Glutamatergic neuron (in vitro differentiated cells): ENCODE measurements at regions not wholly inside any gene's neighbourhood (a gene's known extent, or its start where the extent isn't known, plus 50 kb on each side); places are given as distances from the start of the nearest gene placed in this dataset.
"Not testable (repeated sequence)": the region's sequence is repeated elsewhere in the genome, so short reads cannot be mapped to it uniquely, and the experiment has no call there.

Source experiments
- DNase-seq: peaks from one replicate; pipeline ENCODE4 v3.0.0; 2022
- H3K27ac Mint-ChIP-seq: one replicate; pipeline ENCODE4 v1.8.0; 2020; ENCODE audit warnings: mild to moderate bottlenecking, mixed read lengths, inconsistent platforms; ENCODE audit not compliant: unreplicated experiment
- H3K27me3 Mint-ChIP-seq: one replicate; pipeline ENCODE4 v1.8.0; 2020; ENCODE audit warnings: mild to moderate bottlenecking, moderate library complexity, mixed read lengths, inconsistent platforms; ENCODE audit not compliant: unreplicated experiment
- H3K36me3 Mint-ChIP-seq: one replicate; pipeline ENCODE4 v1.8.0; 2020; ENCODE audit warnings: mild to moderate bottlenecking, mixed read lengths, inconsistent platforms; ENCODE audit not compliant: unreplicated experiment
- H3K4me1 Mint-ChIP-seq: one replicate; pipeline ENCODE4 v1.8.0; 2020; ENCODE audit warnings: mild to moderate bottlenecking, low read depth, mixed read lengths, inconsistent platforms; ENCODE audit not compliant: unreplicated experiment
- H3K4me3 Mint-ChIP-seq: one replicate; pipeline ENCODE4 v1.8.0; 2020; ENCODE audit warnings: mild to moderate bottlenecking, mixed read lengths, inconsistent platforms; ENCODE audit not compliant: unreplicated experiment
- H3K9me3 Mint-ChIP-seq: one replicate; pipeline ENCODE4 v1.8.0; 2020; ENCODE audit warnings: mild to moderate bottlenecking, moderate library complexity, mixed read lengths, inconsistent platforms; ENCODE audit not compliant: unreplicated experiment
- TF ChIP-seq, protein P1 (sequence below): fragments of 200-600 bp; sonication (generic); IDR thresholded peaks from one replicate; pipeline ENCODE4 v1.5.0; 2021; ENCODE audit not compliant: partially characterized antibody, unreplicated experiment

DNA sequence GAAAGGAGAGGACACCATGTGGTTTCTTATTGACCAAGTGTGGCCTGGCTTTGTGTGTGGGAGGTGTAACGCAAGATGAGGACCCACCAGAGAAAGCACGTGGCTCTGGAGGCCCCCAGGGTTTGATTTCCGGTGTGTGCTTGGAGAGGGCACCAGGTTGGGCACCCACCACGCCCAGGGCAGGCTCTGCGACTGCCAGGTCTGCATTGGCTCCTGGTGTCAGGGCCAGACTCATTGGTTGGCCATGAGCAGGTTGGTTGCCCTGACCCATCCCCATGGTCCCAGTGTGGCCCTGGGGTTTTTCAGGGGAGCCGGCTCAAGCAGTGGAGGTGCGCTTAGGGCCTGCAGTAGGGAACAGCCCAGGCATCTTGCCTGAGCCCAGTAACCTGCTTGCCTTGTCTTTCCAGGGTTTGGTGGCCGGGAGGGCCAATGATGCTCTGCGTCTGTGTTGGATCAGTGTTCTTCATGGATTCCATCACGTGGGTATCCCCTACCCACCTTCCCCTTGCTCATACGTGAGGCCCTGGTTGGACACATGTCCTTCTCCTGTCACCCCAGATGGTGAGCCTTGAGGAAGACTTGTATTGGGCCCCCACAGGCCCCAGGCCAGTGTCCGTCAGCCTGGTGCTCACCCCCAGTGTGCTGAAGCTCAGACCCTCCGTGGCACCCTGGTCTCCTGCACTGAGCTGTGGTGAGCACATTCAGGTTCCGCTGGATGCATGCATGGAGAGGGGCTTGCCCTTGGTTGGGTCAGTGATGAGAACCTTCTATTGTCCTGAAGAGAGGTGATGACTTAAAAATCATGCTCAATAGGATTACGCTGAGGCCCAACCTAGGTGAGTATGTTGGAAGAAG, 193.9 kb downstream of the UBE3A start:
- DNase-seq: peak; percentile 3
- Mint-ChIP-seq H3K4me1 (no peaks in the 10 kb centered on the region), H3K36me3 (peaks cover 4% of the 10 kb centered on the region), H3K27ac (no peak overlapping the region), H3K4me3 (no peak overlapping the region), H3K27me3 (peaks cover 2% of the 10 kb centered on the region), H3K9me3 (peaks cover 2% of the 10 kb centered on the region)
- TF ChIP-seq, protein P1, sequence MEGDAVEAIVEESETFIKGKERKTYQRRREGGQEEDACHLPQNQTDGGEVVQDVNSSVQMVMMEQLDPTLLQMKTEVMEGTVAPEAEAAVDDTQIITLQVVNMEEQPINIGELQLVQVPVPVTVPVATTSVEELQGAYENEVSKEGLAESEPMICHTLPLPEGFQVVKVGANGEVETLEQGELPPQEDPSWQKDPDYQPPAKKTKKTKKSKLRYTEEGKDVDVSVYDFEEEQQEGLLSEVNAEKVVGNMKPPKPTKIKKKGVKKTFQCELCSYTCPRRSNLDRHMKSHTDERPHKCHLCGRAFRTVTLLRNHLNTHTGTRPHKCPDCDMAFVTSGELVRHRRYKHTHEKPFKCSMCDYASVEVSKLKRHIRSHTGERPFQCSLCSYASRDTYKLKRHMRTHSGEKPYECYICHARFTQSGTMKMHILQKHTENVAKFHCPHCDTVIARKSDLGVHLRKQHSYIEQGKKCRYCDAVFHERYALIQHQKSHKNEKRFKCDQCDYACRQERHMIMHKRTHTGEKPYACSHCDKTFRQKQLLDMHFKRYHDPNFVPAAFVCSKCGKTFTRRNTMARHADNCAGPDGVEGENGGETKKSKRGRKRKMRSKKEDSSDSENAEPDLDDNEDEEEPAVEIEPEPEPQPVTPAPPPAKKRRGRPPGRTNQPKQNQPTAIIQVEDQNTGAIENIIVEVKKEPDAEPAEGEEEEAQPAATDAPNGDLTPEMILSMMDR: no peak

DNA sequence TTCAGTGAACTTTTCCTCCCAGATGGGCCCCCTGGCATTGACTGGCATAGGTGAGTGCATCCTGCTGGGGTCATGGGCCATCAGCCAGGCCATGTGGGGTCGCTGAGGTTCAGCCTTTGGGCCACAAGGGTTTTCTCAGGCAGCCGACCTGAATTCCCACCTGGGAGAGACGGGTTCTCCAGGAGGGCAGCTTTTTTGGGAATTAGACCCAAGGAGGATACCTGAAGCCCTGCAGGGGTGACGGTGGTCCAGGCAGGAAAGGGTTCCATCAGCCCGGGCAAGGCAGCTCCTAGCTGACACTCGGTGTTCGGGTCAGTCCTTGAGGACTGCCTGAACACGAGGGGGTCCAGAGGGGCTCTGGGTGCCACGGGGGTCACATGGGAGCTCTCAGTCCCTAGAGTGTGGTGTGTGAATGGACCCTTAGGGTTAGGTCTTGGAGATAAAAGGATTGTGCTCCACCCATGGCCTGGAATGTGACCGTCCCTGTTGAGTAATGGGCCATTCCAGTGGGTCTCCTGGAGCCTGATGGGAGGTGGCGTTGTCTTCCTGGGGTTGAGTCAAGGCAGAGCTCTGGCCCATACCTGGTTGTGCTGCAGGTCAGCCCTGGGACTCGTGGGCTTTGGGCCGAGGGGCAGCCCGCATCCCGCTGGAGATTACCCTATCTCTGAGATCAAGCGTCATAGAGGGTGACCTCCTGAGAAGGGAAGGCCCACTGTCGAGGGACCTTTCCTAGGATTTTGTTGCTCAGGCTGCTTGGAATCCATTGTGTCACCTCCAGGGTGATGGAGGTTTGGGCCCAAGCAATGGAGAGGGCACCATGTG, 192.8 kb downstream of the UBE3A start:
- Mint-ChIP-seq H3K27me3 (peaks cover 2% of the 10 kb centered on the region), H3K4me1 (no peaks in the 10 kb centered on the region), H3K4me3 (no peak overlapping the region), H3K9me3 (peaks cover 2% of the 10 kb centered on the region), H3K36me3 (peaks cover 4% of the 10 kb centered on the region), H3K27ac (no peak overlapping the region)
- TF ChIP-seq, protein P1: no peak
- peak; percentile 4 for DNase-seq

DNA sequence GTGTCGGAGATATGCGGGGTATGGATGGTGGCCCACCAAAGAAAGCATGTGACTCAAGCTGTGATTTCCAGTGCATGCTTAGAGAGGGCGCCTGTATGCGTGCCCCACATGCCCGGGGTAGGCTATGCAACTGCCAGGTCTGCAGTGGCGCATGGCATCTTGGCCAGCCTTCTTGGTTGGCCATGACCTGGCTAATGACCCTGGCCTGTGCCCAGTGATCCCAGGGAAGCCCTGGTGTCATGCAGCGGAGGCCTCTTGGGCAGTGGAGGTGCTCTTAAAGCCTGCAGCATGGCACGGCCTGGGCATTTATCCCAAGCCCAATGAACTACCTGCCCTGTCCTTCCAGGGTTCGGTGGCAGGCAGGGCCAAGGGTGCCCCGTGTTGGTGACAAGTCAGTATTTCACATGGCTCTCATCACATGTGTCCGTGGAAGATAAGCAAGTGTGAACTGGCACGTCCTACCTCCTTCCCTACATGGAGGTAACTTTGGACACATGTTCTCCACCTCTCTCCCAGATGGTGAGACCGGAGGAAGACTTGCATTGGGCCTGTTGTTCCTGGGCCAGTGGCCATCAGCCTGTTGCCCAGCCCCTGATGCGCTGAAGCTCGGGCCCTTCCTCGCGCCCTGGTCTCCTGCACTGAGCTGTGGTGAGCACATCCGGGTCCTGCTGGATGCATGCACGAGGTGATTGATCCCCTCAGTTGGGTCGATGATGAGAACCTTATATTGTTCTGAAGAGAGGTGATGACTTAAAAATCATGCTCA, 192.0 kb downstream of the UBE3A start:
- Mint-ChIP-seq H3K27me3 (peaks cover 2% of the 10 kb centered on the region), H3K9me3 (peaks cover 2% of the 10 kb centered on the region), H3K4me1 (no peaks in the 10 kb centered on the region), H3K27ac (no peak overlapping the region), H3K4me3 (no peak overlapping the region), H3K36me3 (peaks cover 4% of the 10 kb centered on the region)
- TF ChIP-seq, protein P1: no peak
- peak; percentile 3 for DNase-seq

DNA sequence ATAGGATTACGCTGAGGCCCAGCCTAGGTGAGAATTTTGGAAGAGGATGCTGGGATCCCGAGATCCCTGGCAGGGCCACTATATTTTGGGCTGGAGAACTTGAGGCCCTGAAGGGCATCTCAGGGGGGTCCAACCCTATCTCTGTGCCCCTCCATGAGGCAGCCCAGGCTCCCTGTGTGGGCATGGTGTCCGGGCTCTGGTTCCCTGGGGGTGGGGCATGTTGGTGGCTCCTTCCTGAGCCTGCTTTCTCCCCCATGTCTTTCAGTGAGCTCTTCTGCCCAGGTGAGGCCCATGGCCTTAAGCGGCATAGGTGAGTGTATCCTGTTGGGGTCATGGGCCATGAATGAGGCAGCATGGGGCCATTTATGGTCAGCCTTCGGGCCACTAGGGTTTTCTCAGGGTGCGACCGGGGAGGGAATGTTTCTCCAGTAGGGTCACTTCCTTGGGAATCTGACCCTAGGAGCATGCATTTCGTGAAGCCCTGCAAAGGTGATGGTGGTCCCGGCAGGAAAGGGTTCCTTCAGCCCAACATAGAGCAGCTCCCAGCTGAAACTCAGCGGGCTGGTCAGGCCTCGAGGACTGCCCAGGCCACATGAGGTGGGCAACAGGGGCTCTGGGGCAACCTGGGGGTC, 191.3 kb downstream of the UBE3A start:
- Mint-ChIP-seq H3K36me3 (peaks cover 9% of the 10 kb centered on the region), H3K4me1 (no peaks in the 10 kb centered on the region), H3K4me3 (no peak overlapping the region), H3K27me3 (no peaks in the 10 kb centered on the region), H3K9me3 (peaks cover 2% of the 10 kb centered on the region), H3K27ac (no peak overlapping the region)
- DNase-seq: peak; percentile 2
- TF ChIP-seq, protein P1: no peak

DNA sequence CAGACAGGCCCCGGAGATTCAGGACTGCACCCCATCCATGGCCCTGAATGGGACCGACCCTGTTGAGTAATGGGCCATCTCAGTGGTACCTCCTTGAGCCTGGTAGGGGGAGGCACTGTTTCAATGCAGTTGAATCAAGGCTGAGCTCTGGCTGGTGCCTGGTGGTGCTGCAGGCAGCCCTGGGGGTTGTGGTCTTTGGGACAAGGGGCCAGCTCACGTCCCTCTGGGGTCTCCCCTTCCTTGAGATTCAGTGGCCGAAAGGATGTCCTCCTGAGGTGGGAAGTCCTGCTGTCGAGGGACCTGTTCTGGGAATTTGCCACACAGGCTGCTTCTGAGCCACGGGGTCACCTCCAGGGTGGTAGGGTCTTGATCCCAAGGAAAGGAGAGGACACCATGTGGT, 190.7 kb downstream of the UBE3A start:
- not testable (repeated sequence) for H3K27me3 Mint-ChIP-seq, DNase-seq, H3K27ac Mint-ChIP-seq, H3K4me1 Mint-ChIP-seq, H3K9me3 Mint-ChIP-seq, H3K4me3 Mint-ChIP-seq
- H3K36me3 Mint-ChIP-seq: peaks cover 11% of the 10 kb centered on the region
